ENCODE measurements at regions not wholly inside any gene's neighbourhood (a gene's known extent, or its start where the extent isn't known, plus 50 kb on each side); places are given as distances from the start of the nearest gene placed in this dataset.
"Not testable (repeated sequence)": the region's sequence is repeated elsewhere in the genome, so short reads cannot be mapped to it uniquely, and the experiment has no call there.

GRCh38 chr3:5710718-5711117 is 523.2 kb downstream of the EDEM1 start:
- no peak for DNase-seq

GRCh38 chr3:5717254-5717653 is 529.7 kb downstream of the EDEM1 start:
- H3K9me3 ChIP-seq, result no peaks in the 10 kb centered on the region
- DNase-seq, result no peak
- no peaks in the 10 kb centered on the region for H3K27me3 ChIP-seq
- H3K4me3 ChIP-seq (ENCODE audit: low read depth, low read length), result no peak overlapping the region
- H3K36me3 ChIP-seq, result no peaks in the 10 kb centered on the region
- no peaks in the 10 kb centered on the region for H3K4me1 ChIP-seq
- TF ChIP-seq CTCF (IDR thresholded peaks at IDR 0.05; ENCODE audit: low read depth, low read length), result no peak

More at GRCh38 chr3:5710718-5711117, 523.2 kb downstream of the EDEM1 start:
- H3K36me3 ChIP-seq, result no peaks in the 10 kb centered on the region
- H3K4me1 ChIP-seq, result no peaks in the 10 kb centered on the region
- H3K4me3 ChIP-seq (ENCODE audit: low read depth, low read length), result no peak overlapping the region
- no peaks in the 10 kb centered on the region for H3K9me3 ChIP-seq
- no peaks in the 10 kb centered on the region for H3K27me3 ChIP-seq
- no peak for TF ChIP-seq CTCF (IDR thresholded peaks at IDR 0.05; ENCODE audit: low read depth, low read length)

- not testable (repeated sequence) for H3K36me3 ChIP-seq; H3K4me3 ChIP-seq (ENCODE audit: low read depth, low read length); H3K4me1 ChIP-seq
These were observed 532.2 kb downstream of the EDEM1 start for GRCh38 chr3:5719668-5720067.

GRCh38 chr3:5725801-5726200 is 538.3 kb downstream of the EDEM1 start:
- H3K36me3 ChIP-seq, result no peaks in the 10 kb centered on the region
- no peaks in the 10 kb centered on the region for H3K27me3 ChIP-seq
- no peak overlapping the region for H3K4me3 ChIP-seq (ENCODE audit: low read depth, low read length)
- TF ChIP-seq CTCF (IDR thresholded peaks at IDR 0.05; ENCODE audit: low read depth, low read length), result no peak
- DNase-seq, result no peak
- no peaks in the 10 kb centered on the region for H3K4me1 ChIP-seq
- no peaks in the 10 kb centered on the region for H3K9me3 ChIP-seq

More at GRCh38 chr3:5719668-5720067, 532.2 kb downstream of the EDEM1 start:
- not testable (repeated sequence) for DNase-seq, H3K27me3 ChIP-seq, H3K9me3 ChIP-seq

GRCh38 chr3:5726621-5727020 is 539.1 kb downstream of the EDEM1 start:
- Histone ChIP-seq H3K27me3 (no peaks in the 10 kb centered on the region), H3K4me1 (no peaks in the 10 kb centered on the region), H3K9me3 (no peaks in the 10 kb centered on the region), H3K4me3 (ENCODE audit: low read depth, low read length) (no peak overlapping the region), H3K36me3 (no peaks in the 10 kb centered on the region)
- DNase-seq, result no peak
- TF ChIP-seq CTCF (IDR thresholded peaks at IDR 0.05; ENCODE audit: low read depth, low read length), result no peak

- H3K4me1 ChIP-seq, result no peaks in the 10 kb centered on the region
- no peak for TF ChIP-seq CTCF (IDR thresholded peaks at IDR 0.05; ENCODE audit: low read depth, low read length)
- no peaks in the 10 kb centered on the region for H3K27me3 ChIP-seq
- no peak for DNase-seq
- H3K36me3 ChIP-seq, result no peaks in the 10 kb centered on the region
- no peaks in the 10 kb centered on the region for H3K9me3 ChIP-seq
- no peak overlapping the region for H3K4me3 ChIP-seq (ENCODE audit: low read depth, low read length)
These were observed 540.4 kb downstream of the EDEM1 start for GRCh38 chr3:5727743-5728484.
